Kidney tubule cell (primary cell): ENCODE measurements at regions not wholly inside any gene's neighbourhood (a gene's known extent, or its start where the extent isn't known, plus 50 kb on each side); places are given as distances from the start of the nearest gene placed in this dataset.
A peak's percentile ranks its signal among the peaks of the same experiment; 100 is the strongest.
"Not testable (repeated sequence)": the region's sequence is repeated elsewhere in the genome, so short reads cannot be mapped to it uniquely, and the experiment has no call there.

Experiments
- DNase-seq: peaks from one replicate; pipeline ENCODE4 v3.0.0-alpha.2; 2018; ENCODE audit warnings: low spot score

DNA sequence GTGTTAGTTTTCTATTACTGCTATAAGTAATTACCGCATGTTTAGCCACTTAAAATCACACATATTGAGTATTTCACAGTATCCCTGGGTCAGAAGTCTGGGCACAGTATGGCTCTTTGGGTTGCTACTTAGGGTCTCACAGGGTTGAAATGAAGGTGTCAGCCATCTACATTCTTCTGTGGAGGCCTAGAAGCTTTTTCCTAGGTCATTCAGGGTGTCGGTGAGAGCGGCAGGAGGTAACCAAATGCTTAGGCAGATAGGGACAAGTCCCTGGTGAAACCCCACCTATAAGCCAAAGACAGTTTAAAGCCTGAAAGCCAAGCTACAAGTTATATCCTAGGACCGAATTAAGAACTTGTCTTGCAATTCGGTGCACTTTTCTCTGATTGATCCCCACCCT, 856.7 kb downstream of the PCDH17 start:
- DNase-seq = no peak

DNA sequence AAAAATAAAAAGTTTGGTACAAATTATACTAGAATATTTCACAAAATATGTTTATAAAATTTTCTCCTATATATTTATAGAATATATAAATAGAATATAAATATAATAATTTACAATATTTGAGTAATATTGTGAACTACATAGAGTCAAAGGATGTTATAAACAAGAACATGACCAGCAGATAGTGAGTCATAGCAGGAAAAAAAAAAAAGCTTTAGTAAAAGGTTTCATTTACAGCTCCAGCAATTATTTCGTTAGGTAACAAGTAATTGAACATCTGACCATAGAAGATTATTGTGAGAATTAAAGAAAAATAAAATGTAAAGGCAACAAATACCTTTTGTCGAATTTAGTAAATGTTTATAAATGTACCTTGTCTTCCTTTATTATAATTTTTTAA, 864.1 kb downstream of the PCDH17 start:
- no peak for DNase-seq

DNA sequence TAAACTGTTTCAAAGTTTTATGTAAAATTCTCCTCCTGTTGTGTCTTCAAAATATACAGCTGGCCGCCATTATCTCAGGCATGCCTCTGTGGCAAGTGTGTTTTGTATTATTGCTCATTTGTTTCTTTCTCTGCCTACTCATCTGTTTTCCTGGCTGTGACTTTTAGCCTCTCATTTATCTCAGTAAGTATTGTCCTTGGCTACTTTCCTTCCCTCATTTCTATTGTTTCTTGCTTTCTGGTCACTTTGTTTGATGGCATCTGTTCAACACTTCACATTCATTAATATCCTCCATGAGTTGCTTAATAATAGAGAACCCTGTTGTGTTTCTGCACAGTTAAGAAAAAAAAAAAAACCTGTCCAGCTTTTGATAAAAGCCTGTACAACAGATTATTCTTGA, 869.4 kb downstream of the PCDH17 start:
- no peak for DNase-seq

DNA sequence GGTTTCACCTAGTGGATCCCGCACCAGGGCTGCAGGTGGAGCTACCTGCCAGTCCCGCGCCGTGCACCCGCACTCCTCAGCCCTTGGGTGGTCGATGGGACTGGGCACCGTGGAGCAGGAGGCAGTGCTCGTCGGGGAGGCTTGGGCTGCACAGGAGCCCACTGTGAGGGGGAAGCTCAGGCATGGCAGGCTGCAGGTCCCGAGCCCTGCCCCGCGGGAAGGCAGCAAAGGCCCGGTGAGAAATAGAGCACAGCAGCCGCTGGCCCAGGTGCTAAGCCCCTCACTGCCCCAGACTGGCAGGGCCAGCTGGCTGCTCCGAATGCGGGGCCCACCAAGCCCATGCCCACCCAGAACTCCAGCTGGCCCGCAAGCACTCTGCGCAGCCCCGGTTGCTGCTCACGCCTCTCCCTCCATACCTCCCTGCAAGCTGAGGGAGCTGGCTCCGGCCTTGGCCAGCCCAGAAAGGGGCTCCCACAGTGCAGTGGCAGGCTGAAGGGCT, 872.7 kb downstream of the PCDH17 start:
- DNase-seq = not testable (repeated sequence)

DNA sequence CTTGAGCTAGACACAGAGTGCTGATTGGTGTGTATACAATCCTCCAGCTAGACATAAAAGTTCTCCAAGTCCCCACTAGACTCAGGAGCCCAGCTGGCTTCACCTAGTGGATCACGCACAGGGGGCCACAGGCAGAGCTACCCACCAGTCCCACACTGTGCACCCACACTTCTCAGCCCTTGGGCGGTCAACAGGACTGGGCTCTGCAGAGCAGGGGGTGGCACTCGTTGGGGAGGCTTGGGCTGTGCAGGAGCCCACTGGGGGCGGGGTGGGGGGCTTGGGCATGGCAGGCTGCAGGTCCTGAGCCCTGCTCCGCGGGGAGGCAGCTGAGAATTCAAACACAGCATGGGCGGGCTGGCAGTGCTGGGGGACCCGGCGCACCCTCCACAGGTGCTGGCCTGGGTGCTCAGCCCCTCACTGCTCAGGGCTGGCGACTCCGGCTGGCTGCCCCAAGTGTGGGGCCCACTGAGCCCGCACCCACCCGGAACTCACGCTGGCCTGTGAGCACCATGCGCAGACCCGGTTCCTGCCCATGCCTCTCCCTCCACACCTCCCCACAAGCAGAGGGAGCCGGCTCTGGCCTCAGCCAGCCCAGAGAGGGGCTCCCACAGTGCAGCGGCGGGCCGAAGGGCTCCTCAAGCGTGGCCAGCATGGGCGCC, 873.8 kb downstream of the PCDH17 start:
- not testable (repeated sequence) for DNase-seq

DNA sequence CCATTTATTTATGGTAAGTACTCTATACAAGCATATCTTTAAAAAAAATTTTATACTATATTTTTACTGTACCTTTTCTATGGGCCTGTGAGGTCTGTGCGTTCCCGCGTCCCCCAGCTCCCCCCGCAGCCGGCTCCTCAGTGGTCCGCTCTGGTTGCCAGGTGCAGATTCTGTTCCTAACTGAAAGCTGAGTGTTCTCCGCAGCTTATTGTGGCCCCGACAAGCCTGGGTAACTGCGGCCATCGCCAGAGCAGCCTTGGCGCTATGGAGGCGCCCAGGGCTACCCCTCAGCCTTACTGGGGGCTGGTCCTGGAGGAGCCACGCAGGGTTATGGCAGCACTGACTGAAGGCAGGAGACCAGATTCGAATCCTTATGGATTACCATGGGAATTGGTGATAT, 896.8 kb downstream of the PCDH17 start:
- no peak for DNase-seq

DNA sequence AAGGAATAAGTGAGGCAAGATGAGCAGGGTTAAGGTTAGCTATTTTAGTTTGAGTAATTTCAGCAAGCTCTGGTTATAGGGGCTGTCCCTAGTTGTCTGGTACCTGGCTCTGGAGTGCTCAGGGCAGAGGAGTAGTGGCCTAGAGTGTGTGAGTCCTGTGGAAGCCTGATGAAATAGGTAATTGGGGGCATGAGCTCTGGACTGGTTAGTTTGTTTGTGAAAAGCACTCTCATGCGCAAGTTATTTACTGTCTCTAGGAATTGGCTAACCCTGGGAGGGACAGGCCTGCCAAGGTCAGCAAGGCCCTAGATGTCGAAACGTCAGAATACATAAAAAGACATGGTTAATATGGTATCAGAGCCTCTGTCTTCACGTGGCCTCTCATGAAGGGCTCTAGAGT, 900.1 kb downstream of the PCDH17 start:
- no peak for DNase-seq

DNA sequence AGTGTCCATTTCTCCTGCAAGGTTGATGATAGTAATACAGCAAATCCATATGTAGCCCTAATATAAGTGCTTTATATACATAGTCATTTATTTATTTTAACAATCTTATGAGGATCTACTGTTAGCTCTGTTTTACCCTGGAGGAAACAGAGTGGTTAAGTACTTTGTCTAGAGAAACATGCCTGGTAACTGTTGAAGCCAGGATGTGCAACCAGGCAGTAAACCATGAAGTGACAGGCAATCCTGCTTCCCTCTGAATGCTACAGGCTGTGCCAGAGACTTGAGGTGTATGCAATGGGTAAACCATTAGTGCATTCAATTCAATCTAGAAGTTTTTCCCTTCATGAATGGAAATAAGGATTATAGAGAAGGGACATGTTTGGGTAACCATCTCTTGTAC, 911.0 kb downstream of the PCDH17 start:
- peak; percentile 45 for DNase-seq

DNA sequence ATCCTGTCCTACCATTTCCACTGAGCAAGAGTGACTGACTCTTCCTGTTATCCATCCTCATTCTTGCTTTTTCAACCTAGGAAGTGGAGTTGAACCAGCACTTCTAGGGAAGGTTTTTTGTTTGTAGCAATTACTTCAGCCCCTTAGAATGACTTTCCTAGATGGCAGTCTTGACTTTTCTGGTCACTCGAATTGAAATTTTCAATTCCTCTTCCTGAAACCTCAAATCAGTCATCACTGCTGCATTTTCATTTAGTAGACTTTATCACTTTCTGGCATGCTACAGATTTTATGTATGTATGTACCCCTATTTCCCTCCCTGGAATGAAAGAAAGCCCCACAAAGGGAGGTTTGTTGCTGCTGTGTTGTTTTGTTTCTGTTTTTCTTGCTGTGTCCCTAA, 915.9 kb downstream of the PCDH17 start:
- DNase-seq = no peak

DNA sequence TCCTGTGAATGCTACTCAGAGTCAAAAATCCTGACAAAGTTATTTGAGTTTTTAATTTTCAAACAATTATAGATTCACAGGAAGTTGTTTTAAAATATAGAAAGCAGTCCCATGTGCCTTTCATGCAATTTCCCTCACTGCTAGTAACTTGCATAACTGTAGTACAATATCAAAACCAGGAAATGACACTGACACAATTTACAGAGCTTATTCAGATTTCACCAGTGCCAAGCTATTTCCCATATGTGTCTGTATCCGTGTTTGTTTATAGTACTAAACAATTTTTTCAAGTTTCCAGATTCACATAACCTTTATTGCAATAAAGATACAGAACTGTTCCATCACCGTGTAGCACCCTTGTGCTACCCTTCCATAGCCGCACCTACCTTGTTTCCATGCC, 934.6 kb downstream of the PCDH17 start:
- no peak for DNase-seq

DNA sequence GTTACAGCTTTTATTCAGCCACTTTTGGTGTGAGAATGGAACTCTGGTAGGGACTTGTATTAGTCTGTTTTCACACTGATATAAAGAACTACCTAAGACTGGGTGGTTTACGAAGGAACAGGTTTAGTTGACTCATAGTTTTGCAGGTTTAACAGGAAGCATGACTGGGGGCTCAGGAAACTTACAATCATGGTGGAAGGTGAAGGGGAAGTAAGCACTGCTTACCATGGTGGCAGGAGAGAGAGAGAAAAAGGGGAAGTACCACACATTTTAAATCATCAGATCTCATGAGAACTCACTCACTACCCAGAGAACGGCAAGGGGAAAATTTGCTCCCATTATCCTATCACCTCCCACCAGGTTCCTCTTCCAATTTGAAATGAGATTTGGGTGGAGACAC, 942.2 kb downstream of the PCDH17 start:
- no peak for DNase-seq

DNA sequence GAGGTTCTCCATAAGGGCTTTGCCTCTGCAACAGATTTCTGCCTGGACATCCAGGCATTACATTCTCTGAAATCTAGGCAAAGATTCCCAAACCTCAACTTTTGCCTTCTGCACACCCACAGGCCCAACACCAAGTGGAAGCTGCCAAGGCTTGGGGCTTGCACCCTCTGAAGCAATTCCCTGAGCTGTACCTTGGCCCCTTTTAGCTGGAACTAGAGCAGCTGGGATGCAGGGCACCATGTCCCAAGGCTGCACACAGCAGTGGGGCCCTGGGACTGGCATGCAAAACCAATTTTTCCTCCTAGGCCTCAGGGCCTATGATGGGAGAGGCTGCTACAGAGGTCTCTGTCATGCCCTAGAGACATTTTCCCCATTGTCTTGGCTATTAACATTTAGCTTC, 943.2 kb downstream of the PCDH17 start:
- no peak for DNase-seq

DNA sequence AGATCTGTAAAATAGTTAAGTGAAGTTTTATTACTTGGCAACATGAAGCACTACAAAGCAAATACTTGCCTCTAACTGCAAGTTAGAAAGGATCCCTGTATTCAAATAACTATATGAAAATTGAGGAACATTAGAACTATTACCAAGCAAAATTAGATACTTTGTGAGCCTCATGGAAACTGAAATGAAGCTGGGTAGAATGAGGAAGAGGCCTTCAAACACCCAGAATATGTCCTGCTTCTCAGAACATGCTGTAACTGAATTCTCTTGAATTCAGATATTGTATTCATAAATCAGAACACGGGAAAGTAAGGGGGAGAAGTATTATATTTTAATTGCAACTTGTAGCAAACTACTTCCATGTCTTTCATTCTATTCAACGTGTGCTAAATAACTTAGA, 947.9 kb downstream of the PCDH17 start:
- DNase-seq = no peak

DNA sequence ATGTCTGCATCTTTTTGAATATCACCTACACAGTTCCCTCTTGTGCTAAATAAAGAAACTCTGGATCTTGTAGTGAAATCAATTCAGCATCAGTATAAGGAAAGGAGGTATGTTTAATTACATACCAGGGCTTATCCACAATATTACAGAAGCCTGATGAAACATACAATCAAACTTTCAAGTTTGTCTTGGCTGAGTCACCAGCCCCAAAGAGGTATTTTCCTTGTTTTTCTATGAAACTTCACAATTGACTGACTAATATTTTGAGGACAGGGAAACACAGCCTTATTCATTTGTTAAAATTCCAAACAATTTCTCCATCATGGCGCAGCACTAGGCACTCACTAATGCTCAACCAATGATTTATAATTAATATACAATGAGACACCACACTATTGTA, 952.4 kb downstream of the PCDH17 start:
- peak; percentile 2 for DNase-seq

DNA sequence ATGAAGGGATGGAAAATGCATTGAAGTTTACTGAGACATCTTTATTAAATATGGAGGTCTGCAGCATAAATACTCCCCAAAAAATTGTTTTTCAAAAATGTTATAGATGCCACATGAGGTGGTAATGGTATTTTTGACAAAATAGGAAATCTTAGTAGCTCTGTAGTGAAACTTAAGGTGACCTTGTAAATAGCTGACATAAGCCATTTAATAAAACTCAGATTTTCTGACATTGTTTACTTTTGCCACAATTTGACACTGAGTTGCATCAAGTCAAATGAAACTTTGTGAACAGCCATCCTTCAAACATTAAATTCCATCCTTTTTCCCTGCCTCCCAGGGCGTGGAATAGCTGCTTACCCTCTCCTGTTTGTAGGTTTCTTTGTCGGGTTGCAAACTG, 953.1 kb downstream of the PCDH17 start:
- DNase-seq = no peak

DNA sequence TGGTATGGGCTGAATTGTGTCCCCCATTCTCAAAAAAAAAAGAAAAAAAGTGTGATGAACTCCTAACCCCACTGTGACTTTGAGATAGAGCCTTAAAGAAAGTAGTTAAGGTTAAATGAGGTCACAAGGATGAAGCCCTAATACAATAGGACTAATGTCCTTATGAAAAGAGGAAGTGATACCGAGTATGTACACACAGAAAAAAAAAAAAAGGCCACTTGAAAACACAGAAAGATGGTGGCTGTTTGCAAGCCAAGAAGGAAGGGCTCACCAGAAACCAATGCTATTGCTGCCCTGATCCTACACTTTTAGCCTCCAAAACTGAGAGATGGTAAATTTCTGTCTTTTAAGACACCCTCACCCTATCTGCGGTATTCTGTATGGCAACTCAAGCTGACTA, 955.6 kb downstream of the PCDH17 start:
- no peak for DNase-seq

DNA sequence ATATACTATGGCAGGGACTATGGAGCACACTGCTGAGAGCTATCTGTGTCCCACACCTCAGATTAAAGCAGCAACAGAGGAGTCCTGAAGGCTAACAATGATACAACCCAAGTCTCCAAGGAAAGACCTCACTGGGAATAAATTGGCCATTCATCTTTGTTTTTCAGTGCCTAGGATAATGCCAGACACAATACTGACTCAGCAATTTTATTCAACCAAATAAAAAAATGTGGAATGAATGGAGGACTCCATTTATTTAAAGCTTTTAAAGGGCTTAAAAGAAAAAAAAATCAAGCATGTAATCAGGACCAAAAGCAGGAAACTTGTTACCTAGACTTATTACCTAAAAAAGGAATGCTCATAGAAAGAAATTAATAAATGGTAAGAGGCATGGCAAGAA, 960.5 kb downstream of the PCDH17 start:
- DNase-seq = no peak

DNA sequence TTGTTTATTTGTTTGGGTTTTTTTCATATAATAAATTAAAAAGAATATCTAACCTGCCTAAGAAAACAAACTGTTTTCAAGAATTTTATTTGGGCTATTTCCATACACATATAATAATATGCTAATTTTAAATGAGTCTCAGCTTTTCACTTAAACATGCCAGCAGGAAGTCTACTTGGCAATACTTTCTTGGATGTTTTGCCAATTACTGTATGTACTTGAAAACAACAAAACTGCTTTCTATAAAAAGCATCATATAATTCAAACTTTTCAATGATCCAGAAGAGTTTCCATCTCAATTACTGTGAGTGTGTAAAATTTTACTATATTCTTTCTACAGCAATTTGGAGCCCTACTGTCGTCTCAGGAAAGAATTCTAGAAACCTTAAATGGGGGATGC, 961.2 kb downstream of the PCDH17 start:
- no peak for DNase-seq

DNA sequence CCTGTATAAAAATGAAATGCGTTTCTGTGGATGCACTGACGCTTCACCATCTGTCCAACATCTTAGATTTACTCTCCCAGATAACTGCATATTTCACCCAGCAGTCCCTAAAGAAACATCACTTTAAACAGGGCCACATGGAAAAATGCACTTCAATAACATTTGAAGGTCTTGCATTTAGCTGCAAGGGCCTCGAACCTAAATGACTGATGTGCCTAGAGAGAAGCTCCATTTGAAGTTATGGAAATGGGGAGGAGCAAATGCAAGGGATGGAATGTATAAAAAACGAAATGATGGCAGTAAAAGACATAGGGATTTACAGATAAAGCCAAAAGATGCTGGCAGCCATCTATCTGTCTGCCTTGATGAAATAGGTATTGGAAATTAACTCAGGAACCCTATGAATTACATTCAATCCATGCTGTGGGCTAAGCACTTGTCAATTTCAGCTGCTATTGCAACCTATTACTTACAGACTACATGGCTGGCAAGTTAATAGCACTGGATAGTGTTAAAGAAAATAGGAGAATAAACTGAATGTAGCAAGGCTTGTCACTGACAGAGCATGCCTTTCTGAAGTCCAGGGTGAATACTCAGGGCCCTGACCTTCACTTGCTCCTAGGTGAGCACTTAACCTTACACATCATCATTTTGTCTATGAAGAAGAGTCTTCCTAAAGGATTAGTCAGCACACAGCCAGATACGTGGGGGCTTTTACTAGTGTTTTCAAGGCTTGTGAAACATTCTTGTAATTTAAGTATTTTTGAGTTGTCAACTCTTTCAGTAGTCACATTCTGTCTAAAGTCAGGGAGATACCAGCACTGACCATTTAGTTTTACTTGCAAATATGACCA, 963.4 kb downstream of the PCDH17 start:
- no peak for DNase-seq

DNA sequence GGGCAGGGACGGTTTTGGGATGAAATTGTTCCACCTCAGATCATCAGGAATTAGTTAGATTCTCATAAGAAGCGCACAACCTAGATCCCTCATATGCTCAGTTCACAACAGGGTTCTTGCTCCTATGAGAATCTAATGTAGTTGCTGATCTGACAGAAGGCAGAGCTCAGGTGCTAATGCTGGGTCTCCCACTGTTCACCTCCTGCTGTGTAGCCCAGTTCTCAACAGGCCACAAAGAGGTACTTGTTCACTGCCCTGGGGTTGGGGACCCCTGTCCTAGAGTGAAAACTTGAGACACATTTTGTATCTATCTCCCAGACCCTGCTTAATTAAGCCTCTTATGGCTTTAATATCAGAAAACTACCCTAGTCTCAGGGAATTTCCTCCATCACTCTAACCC, 966.0 kb downstream of the PCDH17 start:
- DNase-seq = no peak

DNA sequence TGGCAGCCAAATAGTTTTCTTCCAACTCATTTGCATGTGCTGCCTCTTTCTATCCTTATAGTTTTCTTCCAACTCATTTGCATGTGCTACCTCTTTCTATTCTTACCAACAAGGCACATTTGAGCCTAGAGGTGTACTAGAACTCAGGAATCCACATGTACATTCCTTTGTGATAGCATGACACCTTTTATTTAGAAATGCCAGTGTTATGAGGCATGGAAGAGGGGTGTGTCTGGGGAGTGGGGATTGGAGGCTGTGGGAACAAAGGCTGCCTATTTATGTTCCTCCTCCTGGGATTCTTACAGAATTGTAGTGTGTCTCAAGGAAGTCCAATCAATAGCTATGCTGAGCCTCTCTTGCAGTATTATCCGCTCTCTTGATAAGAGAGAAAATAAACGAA, 966.7 kb downstream of the PCDH17 start:
- DNase-seq = peak; percentile 55

DNA sequence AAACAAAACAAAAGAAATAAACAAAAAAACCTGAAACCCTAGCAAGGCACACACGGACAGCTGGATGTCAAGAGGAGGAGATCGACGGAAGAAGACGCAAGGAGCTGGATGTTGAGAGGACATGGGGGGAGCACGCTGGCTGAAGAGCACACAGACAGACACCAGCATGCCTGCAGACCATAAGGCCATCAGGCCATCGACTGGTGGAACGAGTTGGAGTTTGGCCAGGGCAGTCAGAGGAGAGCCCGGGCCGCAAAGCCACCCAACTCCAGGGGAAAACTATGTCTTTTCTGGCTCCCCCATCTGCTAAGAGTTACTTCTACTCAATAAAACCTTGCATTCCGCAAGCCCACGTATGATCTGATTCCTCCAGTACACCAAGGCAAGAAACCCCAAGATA, 979.6 kb downstream of the PCDH17 start:
- no peak for DNase-seq

DNA sequence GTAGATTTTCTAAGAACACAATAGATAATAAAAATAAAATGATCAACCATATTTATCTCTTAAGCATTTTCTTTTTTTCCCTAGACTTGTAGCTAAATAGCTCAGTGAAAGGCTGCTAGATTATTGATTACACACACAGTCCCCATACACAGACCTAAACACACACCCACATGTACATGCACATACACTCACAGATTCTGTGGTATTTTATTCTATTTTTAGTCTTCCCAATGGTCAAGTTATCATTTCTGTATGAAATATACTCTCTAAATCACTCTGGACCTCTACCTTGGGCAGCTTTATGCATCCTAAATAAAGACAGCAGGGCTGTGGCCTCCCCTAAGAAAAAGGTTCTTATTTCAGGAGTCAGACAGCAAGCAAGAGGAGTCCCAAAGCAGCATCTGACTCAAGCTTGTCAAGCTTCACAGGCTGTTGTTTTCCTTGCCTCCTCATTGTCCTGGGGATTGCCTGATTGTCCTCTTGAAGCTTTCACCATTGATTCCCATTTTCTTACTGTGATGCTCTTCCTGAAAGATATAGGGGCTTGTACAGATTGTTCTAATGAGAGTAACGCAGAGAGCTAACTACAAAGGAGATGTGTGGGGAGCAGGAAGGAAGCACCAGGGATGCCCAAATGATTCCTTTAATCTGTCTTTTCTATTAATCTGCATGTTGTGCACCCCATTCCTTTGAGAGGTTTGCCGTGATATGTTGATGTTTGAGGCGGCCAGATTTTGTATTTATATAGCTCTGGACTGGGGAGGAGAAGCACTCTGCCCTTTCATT, 986.5 kb downstream of the PCDH17 start:
- DNase-seq = no peak
